Activated T-helper 17 cell treated with anti-CD3 and anti-CD28 coated beads, Interleukin-2, amount 50 U/mL, for 72 hours (primary cell): ENCODE measurements at regions not wholly inside any gene's neighbourhood (a gene's known extent, or its start where the extent isn't known, plus 50 kb on each side); places are given as distances from the start of the nearest gene placed in this dataset.

Experiments
- ATAC-seq: fragments of 150-1000 bp; cut with Tn5 transposase; replicated peaks from 2 replicates; pipeline ENCODE4 v1.10.0; 2021; ENCODE audit warnings: mild to moderate bottlenecking, moderate library complexity
- H3K27ac Mint-ChIP-seq: one replicate; pipeline ENCODE4 v1.8.0; 2022; ENCODE audit warnings: mixed read lengths
- H3K27me3 Mint-ChIP-seq: one replicate; pipeline ENCODE4 v1.8.0; 2022; ENCODE audit warnings: mixed read lengths
- H3K36me3 Mint-ChIP-seq: one replicate; pipeline ENCODE4 v1.8.0; 2022; ENCODE audit warnings: low read depth, mild to moderate bottlenecking, mixed read lengths
- H3K4me1 Mint-ChIP-seq: one replicate; pipeline ENCODE4 v1.8.0; 2022; ENCODE audit warnings: mixed read lengths
- H3K4me3 Mint-ChIP-seq: one replicate; pipeline ENCODE4 v1.8.0; 2022; ENCODE audit warnings: mild to moderate bottlenecking, mixed read lengths
- H3K9me3 Mint-ChIP-seq: one replicate; pipeline ENCODE4 v1.8.0; 2022; ENCODE audit warnings: mixed read lengths

GRCh38 chr7:136325027-136325426 is 347.9 kb upstream of the MTPN start:
- H3K27ac Mint-ChIP-seq: no peak overlapping the region
- H3K4me3 Mint-ChIP-seq: no peak overlapping the region
- H3K9me3 Mint-ChIP-seq: peaks cover 3% of the 10 kb centered on the region
- no peak for ATAC-seq
- H3K4me1 Mint-ChIP-seq: no peaks in the 10 kb centered on the region
- no peaks in the 10 kb centered on the region for H3K36me3 Mint-ChIP-seq
- no peaks in the 10 kb centered on the region for H3K27me3 Mint-ChIP-seq

GRCh38 chr7:136324073-136324704 is 347.0 kb upstream of the MTPN start:
- H3K9me3 Mint-ChIP-seq: peaks cover 3% of the 10 kb centered on the region
- no peaks in the 10 kb centered on the region for H3K36me3 Mint-ChIP-seq
- H3K4me3 Mint-ChIP-seq: no peak overlapping the region
- no peak for ATAC-seq
- H3K27ac Mint-ChIP-seq: no peak overlapping the region
- no peaks in the 10 kb centered on the region for H3K4me1 Mint-ChIP-seq
- no peaks in the 10 kb centered on the region for H3K27me3 Mint-ChIP-seq

- no peak overlapping the region for H3K27ac Mint-ChIP-seq
- no peaks in the 10 kb centered on the region for H3K36me3 Mint-ChIP-seq
- no peaks in the 10 kb centered on the region for H3K27me3 Mint-ChIP-seq
- no peak for ATAC-seq
- no peaks in the 10 kb centered on the region for H3K4me1 Mint-ChIP-seq
- H3K4me3 Mint-ChIP-seq: no peak overlapping the region
- H3K9me3 Mint-ChIP-seq: peaks cover 9% of the 10 kb centered on the region
These were observed 335.4 kb upstream of the MTPN start for GRCh38 chr7:136312592-136312991.

GRCh38 chr7:136309407-136309806 is 332.2 kb upstream of the MTPN start:
- H3K27me3 Mint-ChIP-seq: no peaks in the 10 kb centered on the region
- H3K9me3 Mint-ChIP-seq: peaks cover 9% of the 10 kb centered on the region
- no peaks in the 10 kb centered on the region for H3K4me1 Mint-ChIP-seq
- H3K36me3 Mint-ChIP-seq: no peaks in the 10 kb centered on the region
- ATAC-seq: no peak
- H3K4me3 Mint-ChIP-seq: no peak overlapping the region
- H3K27ac Mint-ChIP-seq: no peak overlapping the region

GRCh38 chr7:136308230-136308629 is 331.1 kb upstream of the MTPN start:
- Mint-ChIP-seq H3K36me3 (no peaks in the 10 kb centered on the region), H3K4me3 (no peak overlapping the region), H3K27me3 (no peaks in the 10 kb centered on the region), H3K4me1 (no peaks in the 10 kb centered on the region), H3K9me3 (peaks cover 12% of the 10 kb centered on the region), H3K27ac (no peak overlapping the region)
- no peak for ATAC-seq

GRCh38 chr7:136303162-136303561 is 326.0 kb upstream of the MTPN start:
- Mint-ChIP-seq H3K9me3 (peaks cover 3% of the 10 kb centered on the region), H3K27me3 (no peaks in the 10 kb centered on the region), H3K4me1 (no peaks in the 10 kb centered on the region), H3K27ac (no peak overlapping the region), H3K4me3 (no peak overlapping the region), H3K36me3 (no peaks in the 10 kb centered on the region)
- no peak for ATAC-seq

- H3K27ac Mint-ChIP-seq: no peak overlapping the region
- ATAC-seq: no peak
- peaks cover 7% of the 10 kb centered on the region for H3K9me3 Mint-ChIP-seq
- no peaks in the 10 kb centered on the region for H3K36me3 Mint-ChIP-seq
- H3K4me1 Mint-ChIP-seq: no peaks in the 10 kb centered on the region
- no peak overlapping the region for H3K4me3 Mint-ChIP-seq
- no peaks in the 10 kb centered on the region for H3K27me3 Mint-ChIP-seq
These were observed 324.9 kb upstream of the MTPN start for GRCh38 chr7:136302049-136302448.

GRCh38 chr7:136294977-136295376 is 317.8 kb upstream of the MTPN start:
- Mint-ChIP-seq H3K27ac (no peak overlapping the region), H3K9me3 (peaks cover 4% of the 10 kb centered on the region), H3K4me3 (no peak overlapping the region), H3K27me3 (no peaks in the 10 kb centered on the region), H3K4me1 (no peaks in the 10 kb centered on the region), H3K36me3 (no peaks in the 10 kb centered on the region)
- no peak for ATAC-seq

GRCh38 chr7:136293841-136294391 is 316.8 kb upstream of the MTPN start:
- Mint-ChIP-seq H3K27ac (no peak overlapping the region), H3K9me3 (peaks cover 4% of the 10 kb centered on the region), H3K36me3 (no peaks in the 10 kb centered on the region), H3K27me3 (no peaks in the 10 kb centered on the region), H3K4me3 (no peak overlapping the region), H3K4me1 (no peaks in the 10 kb centered on the region)
- ATAC-seq: no peak

GRCh38 chr7:136293272-136293671 is 316.1 kb upstream of the MTPN start:
- Mint-ChIP-seq H3K27ac (no peak overlapping the region), H3K4me1 (no peaks in the 10 kb centered on the region), H3K4me3 (no peak overlapping the region), H3K36me3 (no peaks in the 10 kb centered on the region), H3K9me3 (peaks cover 4% of the 10 kb centered on the region), H3K27me3 (no peaks in the 10 kb centered on the region)
- no peak for ATAC-seq

GRCh38 chr7:136292365-136292764 is 315.2 kb upstream of the MTPN start:
- Mint-ChIP-seq H3K4me3 (no peak overlapping the region), H3K9me3 (peaks cover under 1% of the 10 kb centered on the region), H3K4me1 (no peaks in the 10 kb centered on the region), H3K36me3 (no peaks in the 10 kb centered on the region), H3K27ac (no peak overlapping the region), H3K27me3 (no peaks in the 10 kb centered on the region)
- no peak for ATAC-seq

GRCh38 chr7:136290351-136290750 is 313.2 kb upstream of the MTPN start:
- Mint-ChIP-seq H3K36me3 (no peaks in the 10 kb centered on the region), H3K9me3 (no peaks in the 10 kb centered on the region), H3K27ac (no peak overlapping the region), H3K4me3 (no peak overlapping the region), H3K4me1 (no peaks in the 10 kb centered on the region), H3K27me3 (no peaks in the 10 kb centered on the region)
- no peak for ATAC-seq

GRCh38 chr7:136278057-136278456 is 300.9 kb upstream of the MTPN start:
- Mint-ChIP-seq H3K4me3 (no peak overlapping the region), H3K9me3 (peaks cover 3% of the 10 kb centered on the region), H3K27ac (no peak overlapping the region), H3K27me3 (no peaks in the 10 kb centered on the region), H3K4me1 (no peaks in the 10 kb centered on the region), H3K36me3 (no peaks in the 10 kb centered on the region)
- ATAC-seq: no peak

- H3K27ac Mint-ChIP-seq: no peak overlapping the region
- no peaks in the 10 kb centered on the region for H3K36me3 Mint-ChIP-seq
- no peaks in the 10 kb centered on the region for H3K27me3 Mint-ChIP-seq
- H3K9me3 Mint-ChIP-seq: peaks cover 3% of the 10 kb centered on the region
- H3K4me1 Mint-ChIP-seq: no peaks in the 10 kb centered on the region
- H3K4me3 Mint-ChIP-seq: no peak overlapping the region
- no peak for ATAC-seq
These were observed 298.6 kb upstream of the MTPN start for GRCh38 chr7:136275794-136276193.

- Mint-ChIP-seq H3K27ac (no peak overlapping the region), H3K27me3 (no peaks in the 10 kb centered on the region), H3K36me3 (no peaks in the 10 kb centered on the region), H3K9me3 (no peaks in the 10 kb centered on the region), H3K4me3 (no peak overlapping the region), H3K4me1 (no peaks in the 10 kb centered on the region)
- no peak for ATAC-seq
These were observed 297.6 kb upstream of the MTPN start for GRCh38 chr7:136274636-136275345.
